ENCODE measurements at regions not wholly inside any gene's neighbourhood (a gene's known extent, or its start where the extent isn't known, plus 50 kb on each side); places are given as distances from the start of the nearest gene placed in this dataset.

DNA sequence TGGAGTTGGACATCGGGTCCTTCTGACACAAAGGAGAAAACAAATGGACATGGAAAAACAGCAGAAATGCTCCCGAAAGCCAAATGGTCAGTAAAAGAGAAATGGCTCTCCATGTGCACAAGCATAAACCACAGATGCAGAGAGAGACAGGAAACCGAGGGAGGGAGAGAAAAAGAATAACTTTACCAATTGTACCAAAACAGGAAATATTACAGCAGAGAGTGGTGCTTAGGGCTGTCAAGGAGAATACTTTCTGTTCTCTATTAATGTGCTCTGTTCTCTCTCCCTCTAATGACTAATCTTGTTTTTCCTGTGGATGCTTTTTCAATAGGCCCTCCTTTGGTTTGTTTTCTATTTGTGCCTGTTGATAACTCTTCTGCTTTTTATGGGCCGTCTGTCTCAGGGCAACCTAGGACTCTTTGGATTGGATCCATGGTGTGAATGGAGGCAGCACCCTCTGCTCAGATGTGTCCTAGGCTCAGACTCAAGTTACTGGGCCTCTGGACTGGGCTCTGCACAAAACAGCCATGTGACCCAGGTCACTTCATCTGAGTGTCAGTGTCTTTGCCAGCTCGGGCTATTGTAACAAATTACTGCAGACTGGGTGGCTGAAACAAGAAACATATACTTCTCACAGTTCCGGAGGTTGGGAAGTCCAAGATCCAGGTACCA lies 663.0 kb downstream of the NPHP4 start:
- Mint-ChIP-seq H3K36me3 (no peaks in the 10 kb centered on the region), H3K4me3 (no peak overlapping the region), H3K27me3 (ENCODE audit: low read depth in 3 of 3) (peaks cover 0 to 4% (median 0%) of the 10 kb centered on the region in 3 donors), H3K27ac (no peak overlapping the region), H3K4me1 (no peaks in the 10 kb centered on the region), H3K9me3 (peaks cover 13 to 54% (median 23%) of the 10 kb centered on the region in 7 donors)
- H2AFZ ChIP-seq (ENCODE audit: insufficient read depth, low read depth, low read length, poor library complexity, severe bottlenecking), result no peak overlapping the region
- no peaks in the 10 kb centered on the region for H3K27me3 ChIP-seq (ENCODE audit: control insufficient read depth in 2 of 2, insufficient read depth in 2 of 2, low read length in 2 of 2)
- TF ChIP-seq, protein P1, sequence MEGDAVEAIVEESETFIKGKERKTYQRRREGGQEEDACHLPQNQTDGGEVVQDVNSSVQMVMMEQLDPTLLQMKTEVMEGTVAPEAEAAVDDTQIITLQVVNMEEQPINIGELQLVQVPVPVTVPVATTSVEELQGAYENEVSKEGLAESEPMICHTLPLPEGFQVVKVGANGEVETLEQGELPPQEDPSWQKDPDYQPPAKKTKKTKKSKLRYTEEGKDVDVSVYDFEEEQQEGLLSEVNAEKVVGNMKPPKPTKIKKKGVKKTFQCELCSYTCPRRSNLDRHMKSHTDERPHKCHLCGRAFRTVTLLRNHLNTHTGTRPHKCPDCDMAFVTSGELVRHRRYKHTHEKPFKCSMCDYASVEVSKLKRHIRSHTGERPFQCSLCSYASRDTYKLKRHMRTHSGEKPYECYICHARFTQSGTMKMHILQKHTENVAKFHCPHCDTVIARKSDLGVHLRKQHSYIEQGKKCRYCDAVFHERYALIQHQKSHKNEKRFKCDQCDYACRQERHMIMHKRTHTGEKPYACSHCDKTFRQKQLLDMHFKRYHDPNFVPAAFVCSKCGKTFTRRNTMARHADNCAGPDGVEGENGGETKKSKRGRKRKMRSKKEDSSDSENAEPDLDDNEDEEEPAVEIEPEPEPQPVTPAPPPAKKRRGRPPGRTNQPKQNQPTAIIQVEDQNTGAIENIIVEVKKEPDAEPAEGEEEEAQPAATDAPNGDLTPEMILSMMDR (IDR thresholded peaks at IDR 0.05), result no peak
- H3K27ac ChIP-seq (ENCODE audit: low read depth in 1 of 2, low read length in 2 of 2), result no peak overlapping the region
- no peaks in the 10 kb centered on the region for H3K79me2 ChIP-seq (ENCODE audit: insufficient read depth, low read length)
- H3K36me3 ChIP-seq (replicated peaks in 1 of 2; ENCODE audit: control insufficient read depth in 1 of 2, insufficient read depth in 2 of 2, low read length in 2 of 2), result no peaks in the 10 kb centered on the region
- no peak overlapping the region for H3K9ac ChIP-seq (ENCODE audit: insufficient read depth, low read length, poor library complexity, severe bottlenecking)
- WGBS (ENCODE audit: insufficient coverage), result 0% methylated on average over 1 of the region's 6 CpGs
- H3K4me1 ChIP-seq (ENCODE audit: control insufficient read depth in 1 of 2, insufficient read depth in 2 of 2, low read length in 2 of 2), result no peaks in the 10 kb centered on the region
- H3K4me2 ChIP-seq (replicated peaks; ENCODE audit: extremely low read depth, low read length, poor library complexity, severe bottlenecking), result no peak overlapping the region
- DNase-seq, result no peak
- peaks cover 18 to 31% of the 10 kb centered on the region in 2 donors for H3K9me3 ChIP-seq (replicated peaks in 1 of 2; ENCODE audit: control insufficient read depth in 1 of 2, insufficient read depth in 1 of 2, low read length in 2 of 2)
- intact Hi-C loops (cut with micrococcal nuclease), result no loop called here
- no peak overlapping the region for H3K4me3 ChIP-seq (replicated peaks in 1 of 3; ENCODE audit: low read depth in 2 of 3, low read length in 3 of 3)
- H4K20me1 ChIP-seq (ENCODE audit: insufficient read depth, low read length), result no peaks in the 10 kb centered on the region

DNA sequence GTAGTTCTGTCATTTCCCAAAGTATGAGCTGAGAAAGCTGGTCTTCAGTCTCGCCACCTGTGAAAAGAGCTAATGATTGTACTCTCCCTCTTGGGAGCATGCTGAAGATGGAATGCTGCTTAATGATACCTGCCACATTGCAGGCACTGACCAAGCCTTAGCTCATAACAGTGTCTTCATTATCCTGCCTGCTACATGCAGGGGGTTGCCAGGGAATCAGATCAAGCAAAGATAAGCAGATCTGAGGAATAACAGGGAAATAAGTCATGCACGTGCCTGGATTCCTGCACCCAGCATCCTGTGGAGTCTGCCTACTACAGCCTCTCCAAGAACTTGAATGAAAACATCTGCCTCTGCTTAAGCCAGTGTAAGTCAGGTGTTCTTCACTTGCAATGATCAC lies 667.3 kb downstream of the NPHP4 start:
- no peak overlapping the region for H3K4me3 ChIP-seq (replicated peaks in 1 of 3; ENCODE audit: low read depth in 2 of 3, low read length in 3 of 3)
- Mint-ChIP-seq H3K4me3 (no peak overlapping the region), H3K27ac (no peak overlapping the region), H3K4me1 (no peaks in the 10 kb centered on the region), H3K9me3 (peaks cover 15 to 38% (median 19%) of the 10 kb centered on the region in 7 donors), H3K36me3 (no peaks in the 10 kb centered on the region), H3K27me3 (ENCODE audit: low read depth in 3 of 3) (no peaks in the 10 kb centered on the region)
- TF ChIP-seq, protein P1 (IDR thresholded peaks at IDR 0.05), result no peak
- 83% methylated on average over 2 of the region's 2 CpGs for WGBS (ENCODE audit: insufficient coverage)
- no peaks in the 10 kb centered on the region for H3K79me2 ChIP-seq (ENCODE audit: insufficient read depth, low read length)
- intact Hi-C loops (cut with micrococcal nuclease), result no loop called here
- no peak overlapping the region for H3K27ac ChIP-seq (ENCODE audit: low read depth in 1 of 2, low read length in 2 of 2)
- no peaks in the 10 kb centered on the region for H4K20me1 ChIP-seq (ENCODE audit: insufficient read depth, low read length)
- no peaks in the 10 kb centered on the region for H3K27me3 ChIP-seq (ENCODE audit: control insufficient read depth in 2 of 2, insufficient read depth in 2 of 2, low read length in 2 of 2)
- H3K36me3 ChIP-seq (replicated peaks in 1 of 2; ENCODE audit: control insufficient read depth in 1 of 2, insufficient read depth in 2 of 2, low read length in 2 of 2), result no peaks in the 10 kb centered on the region
- no peak for DNase-seq
- no peak overlapping the region for H2AFZ ChIP-seq (ENCODE audit: insufficient read depth, low read depth, low read length, poor library complexity, severe bottlenecking)
- peaks cover 18 to 21% of the 10 kb centered on the region in 2 donors for H3K9me3 ChIP-seq (replicated peaks in 1 of 2; ENCODE audit: control insufficient read depth in 1 of 2, insufficient read depth in 1 of 2, low read length in 2 of 2)
- H3K4me2 ChIP-seq (replicated peaks; ENCODE audit: extremely low read depth, low read length, poor library complexity, severe bottlenecking), result no peak overlapping the region
- no peaks in the 10 kb centered on the region for H3K4me1 ChIP-seq (ENCODE audit: control insufficient read depth in 1 of 2, insufficient read depth in 2 of 2, low read length in 2 of 2)
- no peak overlapping the region for H3K9ac ChIP-seq (ENCODE audit: insufficient read depth, low read length, poor library complexity, severe bottlenecking)
